Tibial nerve (tissue), 4 donors: ENCODE measurements at regions not wholly inside any gene's neighbourhood (a gene's known extent, or its start where the extent isn't known, plus 50 kb on each side); places are given as distances from the start of the nearest gene placed in this dataset.
"Not testable (repeated sequence)": the region's sequence is repeated elsewhere in the genome, so short reads cannot be mapped to it uniquely, and the experiment has no call there.

Experiments used
- DNase-seq, 2 donors: peaks; one replicate each; pipeline ENCODE4 v3.0.0-alpha.2; 2019; ENCODE audit warnings: low spot score in 2 of 2
- H3K27ac ChIP-seq, 4 donors: fragments of 200-600 bp; sonication (generic) in 3 of 4; one replicate each; pipeline ENCODE4 v1.5.1; 2017 to 2019; ENCODE audit warnings: mild to moderate bottlenecking in 1 of 4
- H3K27me3 ChIP-seq, 2 donors: fragments of 200-600 bp; sonication (generic) in 1 of 2; one replicate each; pipeline versions ENCODE4 v1.5.1 to v1.6.0; 2017 to 2019
- H3K36me3 ChIP-seq, 3 donors: fragments of 200-600 bp; sonication (generic); one replicate each; pipeline ENCODE4 v1.5.1; 2018 to 2019
- H3K4me1 ChIP-seq, 4 donors: fragments of 200-600 bp; sonication (generic) in 3 of 4; one replicate each; pipeline ENCODE4 v1.5.1; 2017 to 2019
- H3K4me3 ChIP-seq, 4 donors: fragments of 200-600 bp; sonication (generic) in 3 of 4; one replicate each; pipeline ENCODE4 v1.5.1; 2017 to 2019; ENCODE audit warnings: mild to moderate bottlenecking in 1 of 4, moderate library complexity in 1 of 4
- H3K9me3 ChIP-seq, 4 donors: fragments of 200-600 bp; sonication (generic) in 3 of 4; one replicate each; pipeline ENCODE4 v1.5.1; 2017 to 2019
- CTCF ChIP-seq, 5 experiments: fragments of 200-600 bp in 3 of 5; fragments of 450-650 bp in 2 of 5; sonication (generic) in 3 of 5; IDR thresholded peaks; one replicate each; pipeline ENCODE4 v1.5.1; 2016 to 2019; ENCODE audit warnings: antibody characterized with exemption in 5 of 5, mild to moderate bottlenecking in 3 of 5, moderate library complexity in 2 of 5
- EP300 ChIP-seq, 2 donors: sonication (generic); formaldehyde crosslinking; IDR thresholded peaks; one replicate each; pipeline ENCODE4 v1.6.1; 2017; ENCODE audit warnings: antibody characterized with exemption in 2 of 2, mild to moderate bottlenecking in 1 of 2
- POLR2A ChIP-seq, 2 donors: fragments of 450-650 bp; IDR thresholded peaks; one replicate each; pipeline ENCODE4 v1.6.1; 2017; ENCODE audit warnings: antibody characterized with exemption in 2 of 2, mild to moderate bottlenecking in 2 of 2, moderate library complexity in 2 of 2
- WGBS, 2 donors: methylation state at CpG; one replicate each; pipeline ENCODE4 v1.1.5; 2018; 5-methylcytosine and 5-hydroxymethylcytosine counted together

GRCh38 chr14:48575772-48576171, 900.4 kb upstream of the MDGA2 start:
- Histone ChIP-seq H3K27ac (no peak overlapping the region), H3K36me3 (no peaks in the 10 kb centered on the region), H3K4me1 (no peaks in the 10 kb centered on the region), H3K9me3 (peaks cover 0 to 18% (median 0%) of the 10 kb centered on the region in 4 donors), H3K4me3 (no peak overlapping the region), H3K27me3 (no peaks in the 10 kb centered on the region)
- TF ChIP-seq EP300 (IDR thresholded peaks at IDR 0.05), result no peak
- TF ChIP-seq CTCF (IDR thresholded peaks at IDR 0.05), result no peak
- no peak for TF ChIP-seq POLR2A (IDR thresholded peaks at IDR 0.05)
- 78 to 79% methylated on average over 7 of the region's 7 CpGs for WGBS, 2 donors
- DNase-seq, result no peak

GRCh38 chr14:48568688-48569087, 893.3 kb upstream of the MDGA2 start:
- 71 to 72% methylated on average over 2 of the region's 2 CpGs for WGBS, 2 donors
- H3K4me3 ChIP-seq, result no peak overlapping the region
- no peaks in the 10 kb centered on the region for H3K36me3 ChIP-seq
- peaks cover 0 to 10% (median 0%) of the 10 kb centered on the region in 4 donors for H3K9me3 ChIP-seq
- DNase-seq, result no peak
- TF ChIP-seq EP300 (IDR thresholded peaks at IDR 0.05) (no peak), CTCF (IDR thresholded peaks at IDR 0.05) (no peak), POLR2A (IDR thresholded peaks at IDR 0.05) (no peak)
- H3K27me3 ChIP-seq, result no peaks in the 10 kb centered on the region
- no peak overlapping the region for H3K27ac ChIP-seq
- H3K4me1 ChIP-seq, result no peaks in the 10 kb centered on the region

- Histone ChIP-seq H3K36me3 (no peaks in the 10 kb centered on the region), H3K27ac (no peak overlapping the region), H3K4me1 (no peaks in the 10 kb centered on the region), H3K4me3 (no peak overlapping the region), H3K27me3 (no peaks in the 10 kb centered on the region), H3K9me3 (peaks cover 0 to 10% (median 0%) of the 10 kb centered on the region in 4 donors)
- WGBS, 2 donors, result 90 to 96% methylated on average over 1 of the region's 1 CpG
- DNase-seq, result no peak
- TF ChIP-seq EP300 (IDR thresholded peaks at IDR 0.05), result no peak
- TF ChIP-seq CTCF (IDR thresholded peaks at IDR 0.05), result no peak
- TF ChIP-seq POLR2A (IDR thresholded peaks at IDR 0.05), result no peak
Measured at GRCh38 chr14:48568252-48568651, 892.8 kb upstream of the MDGA2 start.

GRCh38 chr14:48563489-48563888, 888.1 kb upstream of the MDGA2 start:
- Histone ChIP-seq H3K4me3 (no peak overlapping the region), H3K36me3 (no peaks in the 10 kb centered on the region), H3K9me3 (no peaks in the 10 kb centered on the region), H3K4me1 (no peaks in the 10 kb centered on the region), H3K27me3 (no peaks in the 10 kb centered on the region), H3K27ac (no peak overlapping the region)
- TF ChIP-seq CTCF (IDR thresholded peaks at IDR 0.05) (no peak), POLR2A (IDR thresholded peaks at IDR 0.05) (no peak), EP300 (IDR thresholded peaks at IDR 0.05) (no peak)
- WGBS, 2 donors, result 92 to 93% methylated on average over 3 of the region's 3 CpGs
- DNase-seq, result no peak

- not testable (repeated sequence) for H3K9me3 ChIP-seq, DNase-seq, H3K36me3 ChIP-seq, H3K4me3 ChIP-seq, H3K27me3 ChIP-seq, H3K4me1 ChIP-seq, H3K27ac ChIP-seq
- WGBS, 2 donors, result 35 to 53% methylated on average over 3 of the region's 3 CpGs
Measured at GRCh38 chr14:48561438-48561837, 886.0 kb upstream of the MDGA2 start.

GRCh38 chr14:48560421-48560820, 885.0 kb upstream of the MDGA2 start:
- no peaks in the 10 kb centered on the region for H3K27me3 ChIP-seq
- H3K36me3 ChIP-seq, result no peaks in the 10 kb centered on the region
- 54 to 60% methylated on average over 4 of the region's 4 CpGs for WGBS, 2 donors
- no peaks in the 10 kb centered on the region for H3K9me3 ChIP-seq
- DNase-seq, result no peak
- no peak overlapping the region for H3K4me3 ChIP-seq
- no peaks in the 10 kb centered on the region for H3K4me1 ChIP-seq
- H3K27ac ChIP-seq, result no peak overlapping the region
- TF ChIP-seq CTCF (IDR thresholded peaks at IDR 0.05) (no peak), POLR2A (IDR thresholded peaks at IDR 0.05) (no peak), EP300 (IDR thresholded peaks at IDR 0.05) (no peak)
